Activated CD4-positive, alpha-beta T cell treated with anti-CD3 and anti-CD28 coated beads for 36 hours (primary cell): ENCODE measurements at regions not wholly inside any gene's neighbourhood (a gene's known extent, or its start where the extent isn't known, plus 50 kb on each side); places are given as distances from the start of the nearest gene placed in this dataset.

Source experiments
- ATAC-seq: fragments of 200-7000 bp; cut with Tn5 transposase; one replicate; pipeline ENCODE4 v1.10.0; 2021; ENCODE audit warnings: mild to moderate bottlenecking, moderate library complexity
- CTCF ChIA-PET: fragments of 350-600 bp; sonication (Branson Sonifier 250); formaldehyde crosslinking; loops from one replicate; lab custom pipeline; 2021; ENCODE audit warnings: antibody characterized with exemption; lab: Charles Lee
- POLR2A ChIA-PET: fragments of 350-600 bp; sonication (Branson Sonifier 250); formaldehyde crosslinking; loops from one replicate; lab custom pipeline; 2021; ENCODE audit warnings: antibody characterized with exemption, inconsistent platforms; lab: Charles Lee
- DNase-seq: peaks from one replicate; pipeline ENCODE4 v3.0.0-alpha.2; 2020
- H3K27ac Mint-ChIP-seq: one replicate; pipeline ENCODE4 v1.8.0; 2021; ENCODE audit warnings: mixed read lengths
- H3K27me3 Mint-ChIP-seq: one replicate; pipeline ENCODE4 v1.8.0; 2021; ENCODE audit warnings: mixed read lengths
- H3K36me3 Mint-ChIP-seq: one replicate; pipeline ENCODE4 v1.8.0; 2021; ENCODE audit warnings: low read depth, mixed read lengths
- H3K4me1 Mint-ChIP-seq: one replicate; pipeline ENCODE4 v1.8.0; 2021; ENCODE audit warnings: mixed read lengths
- H3K4me3 Mint-ChIP-seq: one replicate; pipeline ENCODE4 v1.8.0; 2021; ENCODE audit warnings: mild to moderate bottlenecking, moderate library complexity, mixed read lengths
- H3K9me3 Mint-ChIP-seq: one replicate; pipeline ENCODE4 v1.8.0; 2021; ENCODE audit warnings: low read depth, mixed read lengths
- intact Hi-C, 2 experiments: fragments of 100-400 bp; cut with DNase I in 1 of 2; cut with micrococcal nuclease in 1 of 2; formaldehyde crosslinking; loops; one replicate each; pipeline versions ENCODE4 v1.14.2 to v1.15.1; 2022 to 2024; cut with DNase I, micrococcal nuclease

DNA sequence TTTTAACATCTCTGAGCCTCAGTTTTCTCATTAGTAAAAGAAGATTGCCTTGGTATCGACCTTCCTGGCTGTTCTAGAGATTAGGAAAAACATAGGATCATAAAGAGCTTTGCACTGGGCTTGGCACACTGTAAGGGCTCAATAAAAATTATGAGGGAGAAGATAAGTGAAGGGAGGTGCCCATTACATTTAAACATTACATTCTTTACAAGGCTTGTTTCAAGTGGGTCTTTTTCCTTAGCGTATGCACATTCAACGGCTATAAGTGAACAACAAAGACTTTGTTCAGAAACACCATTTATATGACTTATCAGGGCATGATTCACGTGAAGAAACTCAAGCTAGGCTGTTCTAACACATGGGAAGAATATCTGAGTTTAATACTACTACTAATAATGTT is 351.9 kb upstream of the NPVF start:
- H3K36me3 Mint-ChIP-seq, result no peaks in the 10 kb centered on the region
- CTCF ChIA-PET, result interaction anchor here (1.1 to 3.2 kb wide), 6 partner anchors 9 to 274 kb away, joined by 3 to 18 read pairs (median 3); no protein-coding TSS in a partner anchor
- H3K4me1 Mint-ChIP-seq, result no peaks in the 10 kb centered on the region
- intact Hi-C loops, result no loop called here
- DNase-seq (no peak), ATAC-seq (no peak)
- H3K9me3 Mint-ChIP-seq, result no peaks in the 10 kb centered on the region
- peaks cover 3% of the 10 kb centered on the region for H3K27me3 Mint-ChIP-seq
- no peak overlapping the region for H3K4me3 Mint-ChIP-seq
- POLR2A ChIA-PET, result no interaction called here
- no peak overlapping the region for H3K27ac Mint-ChIP-seq

DNA sequence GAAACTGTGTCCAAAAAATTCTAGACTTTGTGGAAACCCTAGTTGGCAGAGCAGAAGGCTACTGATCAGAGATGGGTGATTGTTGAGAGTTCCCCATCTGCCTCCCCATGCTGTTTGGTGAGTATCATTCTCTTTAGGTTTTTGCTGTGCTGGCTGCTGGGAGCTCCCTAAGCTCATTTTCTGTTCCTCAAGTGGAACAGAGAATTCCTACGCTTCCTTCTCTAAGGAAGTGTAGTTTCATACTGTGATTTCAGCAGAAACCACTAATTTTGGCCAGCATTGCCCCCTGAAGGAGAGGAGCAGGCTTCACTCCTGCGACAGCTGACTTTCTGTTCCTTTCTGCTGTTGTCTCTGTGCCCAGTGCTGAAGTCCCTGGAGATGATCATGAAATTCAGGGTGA is 355.3 kb upstream of the NPVF start:
- intact Hi-C loops, result no loop called here
- ChIA-PET CTCF (interaction anchor here (1.2 kb wide), 1 partner anchor 8 kb away, joined by 3 read pairs; no protein-coding TSS in a partner anchor), POLR2A (no interaction called here)
- DNase-seq (no peak), ATAC-seq (no peak)
- Mint-ChIP-seq H3K4me3 (no peak overlapping the region), H3K36me3 (no peaks in the 10 kb centered on the region), H3K27me3 (peaks cover 3% of the 10 kb centered on the region), H3K4me1 (no peaks in the 10 kb centered on the region), H3K9me3 (no peaks in the 10 kb centered on the region), H3K27ac (no peak overlapping the region)

DNA sequence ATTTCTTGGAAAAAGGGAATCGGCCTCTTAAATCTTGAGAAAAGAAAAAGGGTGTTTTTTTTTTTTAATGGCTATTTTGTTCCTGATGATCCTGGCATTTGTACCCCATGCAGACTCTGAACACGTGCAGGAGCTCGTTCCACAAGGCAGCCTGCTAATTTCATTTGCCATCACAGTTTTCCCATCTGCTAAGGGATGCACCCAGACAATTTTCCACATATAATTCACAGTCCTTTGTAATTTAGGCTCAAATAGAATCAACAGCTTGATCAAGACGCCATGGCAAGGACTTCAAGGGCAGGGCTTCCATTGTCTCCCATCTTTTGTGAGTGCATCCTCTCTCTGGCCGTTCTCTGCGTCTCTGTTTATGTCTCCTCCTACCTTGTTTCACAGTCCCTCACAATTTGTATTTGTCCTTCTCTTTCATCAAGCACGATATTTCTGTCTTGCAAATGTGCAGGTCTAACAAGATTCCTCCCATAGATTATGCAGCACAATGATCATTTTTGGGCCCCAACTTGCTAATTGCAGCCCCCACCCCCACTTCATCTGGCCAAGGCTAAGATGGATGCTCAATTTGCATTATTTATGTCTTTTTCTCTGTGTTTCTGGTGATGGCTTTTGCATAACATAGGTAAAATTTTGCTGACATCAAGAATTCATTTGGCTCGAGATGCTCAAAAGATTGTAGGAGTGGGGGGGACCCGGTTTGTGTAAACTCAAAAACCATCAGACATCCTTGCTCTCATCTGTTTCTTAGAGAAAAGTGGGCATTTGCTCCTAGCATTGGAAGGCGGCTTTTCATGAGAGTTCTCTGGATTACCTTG is 356.0 kb upstream of the NPVF start:
- CTCF ChIA-PET, result interaction anchor here (0.6 to 3.3 kb wide), 3 partner anchors 9 to 472 kb away, joined by 3 to 23 read pairs (median 3); no protein-coding TSS in a partner anchor
- Mint-ChIP-seq H3K36me3 (no peaks in the 10 kb centered on the region), H3K4me3 (no peak overlapping the region), H3K9me3 (no peaks in the 10 kb centered on the region), H3K4me1 (no peaks in the 10 kb centered on the region), H3K27me3 (peaks cover 3% of the 10 kb centered on the region), H3K27ac (no peak overlapping the region)
- POLR2A ChIA-PET, result no interaction called here
- ATAC-seq, result no peak
- intact Hi-C loops, result no loop called here
- no peak for DNase-seq

DNA sequence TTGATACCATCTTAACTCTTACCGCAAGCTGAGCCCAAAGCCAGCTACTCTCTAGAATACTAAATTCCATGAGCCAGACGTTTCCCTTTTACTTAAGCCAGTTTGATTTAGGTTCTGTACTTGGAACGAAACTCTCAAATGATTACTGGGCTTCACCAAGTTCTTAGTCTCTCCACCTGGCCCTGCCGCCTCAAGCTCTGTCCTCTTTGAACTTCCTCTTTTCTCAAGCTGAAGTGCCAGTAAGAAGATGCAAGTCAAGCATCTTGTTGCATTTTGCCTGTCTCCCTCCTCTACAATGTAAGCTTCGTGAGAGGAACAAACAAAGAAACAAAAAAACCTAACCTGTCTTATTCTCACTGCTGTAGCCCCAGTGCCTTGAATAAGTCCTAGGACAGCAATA is 358.2 kb upstream of the NPVF start:
- H3K27me3 Mint-ChIP-seq, result peaks cover 2% of the 10 kb centered on the region
- intact Hi-C loops, result no loop called here
- ChIA-PET POLR2A (no interaction called here), CTCF (interaction anchor here (0.7 to 3.3 kb wide), 4 partner anchors 12 to 778 kb away, joined by 3 to 23 read pairs (median 5); no protein-coding TSS in a partner anchor)
- no peak overlapping the region for H3K27ac Mint-ChIP-seq
- H3K9me3 Mint-ChIP-seq, result no peaks in the 10 kb centered on the region
- no peak for DNase-seq
- H3K4me3 Mint-ChIP-seq, result no peak overlapping the region
- no peaks in the 10 kb centered on the region for H3K36me3 Mint-ChIP-seq
- ATAC-seq, result no peak
- no peaks in the 10 kb centered on the region for H3K4me1 Mint-ChIP-seq

DNA sequence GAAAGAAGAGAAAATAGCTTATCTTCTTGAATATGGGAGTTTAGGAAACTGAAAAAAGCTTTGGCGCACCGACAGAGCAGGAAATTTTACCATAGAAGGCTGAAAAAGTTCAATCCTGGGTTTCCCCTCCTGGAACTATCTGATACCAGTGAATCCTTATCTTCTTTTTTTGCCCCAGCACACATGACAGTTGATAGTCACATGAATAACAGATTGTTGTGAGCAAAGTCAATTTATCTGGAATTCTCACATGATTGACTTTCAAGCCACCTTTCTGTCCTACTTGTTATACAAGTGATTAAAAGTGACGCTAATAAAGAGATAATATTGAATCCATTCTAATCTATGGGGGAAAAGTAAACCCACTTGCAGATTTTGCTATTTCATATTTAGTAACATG is 365.8 kb upstream of the NPVF start:
- DNase-seq (no peak), ATAC-seq (no peak)
- no peaks in the 10 kb centered on the region for H3K27me3 Mint-ChIP-seq
- no peaks in the 10 kb centered on the region for H3K9me3 Mint-ChIP-seq
- H3K27ac Mint-ChIP-seq, result no peak overlapping the region
- POLR2A ChIA-PET, result no interaction called here
- intact Hi-C loops, result no loop called here
- CTCF ChIA-PET, result interaction anchor here (0.6 to 0.7 kb wide), 2 partner anchors 18 to 29 kb away, joined by 3 to 4 read pairs; no protein-coding TSS in a partner anchor
- no peaks in the 10 kb centered on the region for H3K36me3 Mint-ChIP-seq
- H3K4me1 Mint-ChIP-seq, result peaks cover 5% of the 10 kb centered on the region
- no peak overlapping the region for H3K4me3 Mint-ChIP-seq

DNA sequence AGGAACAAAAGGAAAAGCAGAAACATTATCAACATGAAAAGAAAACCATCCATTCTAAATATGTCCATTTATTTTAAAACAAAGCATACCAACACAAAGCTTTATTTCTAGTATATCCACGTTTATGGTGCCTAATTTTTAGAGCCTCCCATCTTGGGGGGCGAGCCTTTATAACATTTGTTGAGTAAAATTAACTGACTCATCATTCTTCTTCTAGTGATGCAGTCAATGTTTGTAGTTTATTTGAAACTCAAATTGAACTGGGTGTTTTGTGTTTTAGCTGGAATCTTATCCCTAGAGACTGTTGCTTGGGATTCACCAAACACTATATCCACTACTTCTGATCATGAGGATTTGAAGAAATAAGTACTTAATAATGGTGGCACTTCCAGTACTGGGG is 366.4 kb upstream of the NPVF start:
- H3K9me3 Mint-ChIP-seq, result no peaks in the 10 kb centered on the region
- ChIA-PET CTCF (interaction anchor here (0.6 to 0.7 kb wide), 2 partner anchors 27 to 28 kb away, joined by 3 to 4 read pairs; no protein-coding TSS in a partner anchor), POLR2A (no interaction called here)
- H3K36me3 Mint-ChIP-seq, result no peaks in the 10 kb centered on the region
- no peaks in the 10 kb centered on the region for H3K27me3 Mint-ChIP-seq
- ATAC-seq (no peak), DNase-seq (no peak)
- H3K27ac Mint-ChIP-seq, result no peak overlapping the region
- peaks cover 5% of the 10 kb centered on the region for H3K4me1 Mint-ChIP-seq
- no peak overlapping the region for H3K4me3 Mint-ChIP-seq
- intact Hi-C loops, result no loop called here

DNA sequence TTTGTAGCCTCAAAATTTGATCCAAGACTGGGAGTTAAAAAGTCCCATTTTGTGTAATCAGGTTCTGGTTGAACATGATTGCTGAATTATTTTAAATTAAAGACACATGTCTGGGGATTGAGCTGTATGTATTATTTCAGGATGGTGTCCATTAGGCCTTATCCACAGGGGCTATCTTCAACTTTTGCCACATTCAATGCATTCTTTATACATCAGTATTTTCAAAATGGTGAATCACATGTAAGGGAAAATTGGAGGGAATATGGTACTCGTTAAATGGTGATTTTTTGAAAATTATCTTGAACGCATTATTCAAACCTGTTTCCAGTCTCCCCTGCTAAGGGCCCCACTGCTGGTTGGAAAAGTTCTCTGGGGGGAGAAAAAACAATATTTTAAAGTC is 367.7 kb upstream of the NPVF start:
- Mint-ChIP-seq H3K27me3 (no peaks in the 10 kb centered on the region), H3K36me3 (no peaks in the 10 kb centered on the region), H3K4me1 (peaks cover 5% of the 10 kb centered on the region), H3K27ac (no peak overlapping the region), H3K4me3 (no peak overlapping the region), H3K9me3 (no peaks in the 10 kb centered on the region)
- intact Hi-C loops, result no loop called here
- DNase-seq (no peak), ATAC-seq (no peak)
- POLR2A ChIA-PET, result no interaction called here
- CTCF ChIA-PET, result no interaction called here

DNA sequence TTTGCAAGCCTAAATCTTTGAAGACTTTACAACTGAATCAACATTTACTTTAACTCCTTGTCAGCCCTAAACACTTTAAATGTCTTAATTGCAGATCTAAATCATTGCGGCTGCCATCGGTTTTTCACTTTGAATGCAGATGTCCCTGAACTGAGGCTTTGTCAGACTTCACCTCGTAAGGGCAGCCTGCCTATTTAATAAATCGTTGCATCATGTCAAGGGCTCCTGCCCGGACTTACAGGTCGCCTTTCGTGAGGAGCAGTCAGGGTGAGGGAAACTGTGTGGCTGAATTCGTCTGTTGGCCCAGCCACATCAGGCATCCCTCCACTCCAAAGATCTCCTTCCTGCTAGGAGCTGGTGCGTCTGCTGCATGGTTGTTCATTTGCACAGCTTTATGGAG is 368.2 kb upstream of the NPVF start:
- DNase-seq, result no peak
- POLR2A ChIA-PET, result no interaction called here
- intact Hi-C loops, result no loop called here
- H3K27me3 Mint-ChIP-seq, result no peaks in the 10 kb centered on the region
- no peak for ATAC-seq
- H3K9me3 Mint-ChIP-seq, result no peaks in the 10 kb centered on the region
- peaks cover 5% of the 10 kb centered on the region for H3K4me1 Mint-ChIP-seq
- CTCF ChIA-PET, result no interaction called here
- H3K36me3 Mint-ChIP-seq, result no peaks in the 10 kb centered on the region
- no peak overlapping the region for H3K4me3 Mint-ChIP-seq
- H3K27ac Mint-ChIP-seq, result no peak overlapping the region

DNA sequence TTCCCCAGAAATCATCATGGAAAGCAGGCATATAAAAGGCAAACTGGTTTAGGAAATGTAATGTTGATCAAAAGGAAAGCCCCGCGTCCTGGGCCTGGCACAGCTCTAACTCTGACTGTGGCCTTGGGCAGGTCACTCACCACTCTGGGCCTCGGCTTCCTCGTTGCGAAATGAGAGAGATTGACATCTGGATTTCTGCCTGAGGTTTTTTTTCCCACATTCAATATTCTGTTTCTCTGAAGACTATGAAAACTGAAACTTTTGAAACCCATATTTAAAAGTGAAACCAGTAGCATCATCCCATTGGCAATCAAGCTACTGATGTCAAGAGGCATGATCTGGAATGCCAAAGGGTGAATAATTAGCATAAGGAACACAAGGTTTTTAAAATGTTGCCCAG is 369.7 kb upstream of the NPVF start:
- H3K9me3 Mint-ChIP-seq, result no peaks in the 10 kb centered on the region
- ATAC-seq (no peak), DNase-seq (peak; percentile 24)
- no peaks in the 10 kb centered on the region for H3K27me3 Mint-ChIP-seq
- no peak overlapping the region for H3K4me3 Mint-ChIP-seq
- peaks cover 5% of the 10 kb centered on the region for H3K4me1 Mint-ChIP-seq
- no peaks in the 10 kb centered on the region for H3K36me3 Mint-ChIP-seq
- H3K27ac Mint-ChIP-seq, result no peak overlapping the region
- POLR2A ChIA-PET, result no interaction called here
- CTCF ChIA-PET, result no interaction called here
- intact Hi-C loops, result no loop called here

DNA sequence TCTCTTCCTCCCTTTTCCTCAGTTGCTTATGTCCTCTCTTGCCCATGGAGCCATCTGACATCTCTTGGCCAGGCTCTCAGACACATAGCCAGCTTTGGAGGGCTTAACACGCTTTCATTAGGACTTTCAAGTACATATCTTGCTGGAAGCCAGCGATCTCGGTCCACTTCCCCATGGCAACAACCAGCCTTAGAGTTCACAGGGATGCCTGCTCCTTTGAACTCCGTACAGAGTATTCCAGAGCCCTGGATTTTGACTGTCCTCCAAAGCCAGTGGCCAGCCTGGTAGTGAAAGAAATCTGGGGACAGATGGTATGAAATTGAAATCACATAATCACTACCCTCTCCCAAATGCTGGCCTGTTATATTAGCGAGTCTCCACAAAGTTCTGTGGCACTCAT is 370.5 kb upstream of the NPVF start:
- Mint-ChIP-seq H3K36me3 (no peaks in the 10 kb centered on the region), H3K27me3 (no peaks in the 10 kb centered on the region), H3K27ac (no peak overlapping the region), H3K4me3 (no peak overlapping the region), H3K4me1 (peaks cover 5% of the 10 kb centered on the region), H3K9me3 (no peaks in the 10 kb centered on the region)
- ATAC-seq (no peak), DNase-seq (no peak)
- ChIA-PET POLR2A (no interaction called here), CTCF (interaction anchor here (0.7 to 1.2 kb wide), 2 partner anchors 8 to 70 kb away, joined by 3 to 4 read pairs; no protein-coding TSS in a partner anchor)
- intact Hi-C loops, result no loop called here

DNA sequence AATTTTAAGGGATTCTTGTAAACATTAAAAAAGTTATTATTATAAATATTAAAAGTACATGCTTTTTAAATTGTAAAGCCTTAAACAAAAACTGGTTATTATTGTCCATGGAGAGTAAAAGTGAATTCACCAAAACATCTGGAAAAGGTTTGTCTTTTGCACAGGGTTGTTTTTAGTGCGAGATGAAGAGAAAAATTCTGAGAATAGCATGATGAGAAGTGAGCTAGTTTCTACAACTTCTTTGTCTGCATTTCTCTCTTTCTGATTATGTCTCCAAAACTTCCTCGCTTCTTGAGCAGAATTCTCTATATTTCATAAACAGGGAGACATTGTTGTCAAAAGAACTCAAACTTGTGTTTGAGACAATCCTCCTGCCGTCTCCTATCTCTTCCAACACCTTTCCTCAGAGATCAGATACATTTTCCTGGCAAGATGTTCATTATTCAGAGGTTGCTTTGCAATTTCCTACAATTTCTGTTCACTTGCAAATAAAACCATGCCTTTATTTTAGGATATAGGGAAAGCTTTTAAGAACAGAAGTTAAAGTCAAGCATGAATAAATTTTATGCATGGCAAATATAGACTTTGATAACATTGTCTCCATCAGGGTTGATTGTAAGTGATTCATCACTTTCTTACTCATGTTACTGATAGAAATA is 372.1 kb upstream of the NPVF start:
- intact Hi-C loops, result no loop called here
- Mint-ChIP-seq H3K27me3 (no peaks in the 10 kb centered on the region), H3K4me3 (no peak overlapping the region), H3K4me1 (peaks cover 5% of the 10 kb centered on the region), H3K9me3 (no peaks in the 10 kb centered on the region), H3K36me3 (no peaks in the 10 kb centered on the region), H3K27ac (no peak overlapping the region)
- DNase-seq (no peak), ATAC-seq (no peak)
- ChIA-PET CTCF (interaction anchor here (1.1 kb wide), 1 partner anchor 16 kb away, joined by 3 read pairs; no protein-coding TSS in a partner anchor), POLR2A (no interaction called here)
